ENCODE measurements at regions not wholly inside any gene's neighbourhood (a gene's known extent, or its start where the extent isn't known, plus 50 kb on each side); places are given as distances from the start of the nearest gene placed in this dataset.
"Not testable (repeated sequence)": the region's sequence is repeated elsewhere in the genome, so short reads cannot be mapped to it uniquely, and the experiment has no call there.

DNA sequence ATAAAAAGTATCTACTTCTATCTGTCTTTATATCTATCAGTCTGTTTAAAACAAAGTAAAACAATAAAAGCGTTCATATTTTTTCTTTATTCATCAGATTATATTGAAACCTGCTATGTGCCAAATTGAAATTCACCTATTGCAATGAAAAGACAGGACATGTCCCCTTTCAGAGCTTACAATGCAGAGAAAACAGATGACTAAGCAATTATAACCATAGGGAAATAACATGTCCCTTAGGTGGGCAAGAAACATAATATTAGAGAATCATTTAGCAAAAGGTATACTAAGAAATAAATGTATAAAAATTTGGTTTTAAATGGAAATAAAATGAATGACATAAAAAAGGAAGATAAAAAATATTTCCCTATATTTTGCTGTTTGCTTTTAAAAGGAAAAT is 1421.3 kb downstream of the FSCB start (continued):
- TF ChIP-seq, protein P1, sequence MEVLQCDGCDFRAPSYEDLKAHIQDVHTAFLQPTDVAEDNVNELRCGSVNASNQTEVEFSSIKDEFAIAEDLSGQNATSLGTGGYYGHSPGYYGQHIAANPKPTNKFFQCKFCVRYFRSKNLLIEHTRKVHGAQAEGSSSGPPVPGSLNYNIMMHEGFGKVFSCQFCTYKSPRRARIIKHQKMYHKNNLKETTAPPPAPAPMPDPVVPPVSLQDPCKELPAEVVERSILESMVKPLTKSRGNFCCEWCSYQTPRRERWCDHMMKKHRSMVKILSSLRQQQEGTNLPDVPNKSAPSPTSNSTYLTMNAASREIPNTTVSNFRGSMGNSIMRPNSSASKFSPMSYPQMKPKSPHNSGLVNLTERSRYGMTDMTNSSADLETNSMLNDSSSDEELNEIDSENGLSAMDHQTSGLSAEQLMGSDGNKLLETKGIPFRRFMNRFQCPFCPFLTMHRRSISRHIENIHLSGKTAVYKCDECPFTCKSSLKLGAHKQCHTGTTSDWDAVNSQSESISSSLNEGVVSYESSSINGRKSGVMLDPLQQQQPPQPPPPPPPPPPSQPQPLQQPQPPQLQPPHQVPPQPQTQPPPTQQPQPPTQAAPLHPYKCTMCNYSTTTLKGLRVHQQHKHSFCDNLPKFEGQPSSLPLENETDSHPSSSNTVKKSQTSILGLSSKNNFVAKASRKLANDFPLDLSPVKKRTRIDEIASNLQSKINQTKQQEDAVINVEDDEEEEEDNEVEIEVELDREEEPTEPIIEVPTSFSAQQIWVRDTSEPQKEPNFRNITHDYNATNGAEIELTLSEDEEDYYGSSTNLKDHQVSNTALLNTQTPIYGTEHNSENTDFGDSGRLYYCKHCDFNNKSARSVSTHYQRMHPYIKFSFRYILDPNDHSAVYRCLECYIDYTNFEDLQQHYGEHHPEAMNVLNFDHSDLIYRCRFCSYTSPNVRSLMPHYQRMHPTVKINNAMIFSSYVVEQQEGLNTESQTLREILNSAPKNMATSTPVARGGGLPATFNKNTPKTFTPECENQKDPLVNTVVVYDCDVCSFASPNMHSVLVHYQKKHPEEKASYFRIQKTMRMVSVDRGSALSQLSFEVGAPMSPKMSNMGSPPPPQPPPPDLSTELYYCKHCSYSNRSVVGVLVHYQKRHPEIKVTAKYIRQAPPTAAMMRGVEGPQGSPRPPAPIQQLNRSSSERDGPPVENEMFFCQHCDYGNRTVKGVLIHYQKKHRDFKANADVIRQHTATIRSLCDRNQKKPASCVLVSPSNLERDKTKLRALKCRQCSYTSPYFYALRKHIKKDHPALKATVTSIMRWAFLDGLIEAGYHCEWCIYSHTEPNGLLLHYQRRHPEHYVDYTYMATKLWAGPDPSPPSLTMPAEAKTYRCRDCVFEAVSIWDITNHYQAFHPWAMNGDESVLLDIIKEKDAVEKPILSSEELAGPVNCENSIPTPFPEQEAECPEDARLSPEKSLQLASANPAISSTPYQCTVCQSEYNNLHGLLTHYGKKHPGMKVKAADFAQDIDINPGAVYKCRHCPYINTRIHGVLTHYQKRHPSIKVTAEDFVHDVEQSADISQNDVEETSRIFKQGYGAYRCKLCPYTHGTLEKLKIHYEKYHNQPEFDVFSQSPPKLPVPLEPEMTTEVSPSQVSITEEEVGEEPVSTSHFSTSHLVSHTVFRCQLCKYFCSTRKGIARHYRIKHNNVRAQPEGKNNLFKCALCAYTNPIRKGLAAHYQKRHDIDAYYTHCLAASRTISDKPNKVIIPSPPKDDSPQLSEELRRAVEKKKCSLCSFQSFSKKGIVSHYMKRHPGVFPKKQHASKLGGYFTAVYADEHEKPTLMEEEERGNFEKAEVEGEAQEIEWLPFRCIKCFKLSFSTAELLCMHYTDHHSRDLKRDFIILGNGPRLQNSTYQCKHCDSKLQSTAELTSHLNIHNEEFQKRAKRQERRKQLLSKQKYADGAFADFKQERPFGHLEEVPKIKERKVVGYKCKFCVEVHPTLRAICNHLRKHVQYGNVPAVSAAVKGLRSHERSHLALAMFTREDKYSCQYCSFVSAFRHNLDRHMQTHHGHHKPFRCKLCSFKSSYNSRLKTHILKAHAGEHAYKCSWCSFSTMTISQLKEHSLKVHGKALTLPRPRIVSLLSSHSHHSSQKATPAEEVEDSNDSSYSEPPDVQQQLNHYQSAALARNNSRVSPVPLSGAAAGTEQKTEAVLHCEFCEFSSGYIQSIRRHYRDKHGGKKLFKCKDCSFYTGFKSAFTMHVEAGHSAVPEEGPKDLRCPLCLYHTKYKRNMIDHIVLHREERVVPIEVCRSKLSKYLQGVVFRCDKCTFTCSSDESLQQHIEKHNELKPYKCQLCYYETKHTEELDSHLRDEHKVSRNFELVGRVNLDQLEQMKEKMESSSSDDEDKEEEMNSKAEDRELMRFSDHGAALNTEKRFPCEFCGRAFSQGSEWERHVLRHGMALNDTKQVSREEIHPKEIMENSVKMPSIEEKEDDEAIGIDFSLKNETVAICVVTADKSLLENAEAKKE (CRISPR knock-in tag; IDR thresholded peaks at IDR 0.05), result no peak
- no peak for TF ChIP-seq POLR2AphosphoS5 (IDR thresholded peaks at IDR 0.05; ENCODE audit: low read depth)
- TF ChIP-seq, protein P2, sequence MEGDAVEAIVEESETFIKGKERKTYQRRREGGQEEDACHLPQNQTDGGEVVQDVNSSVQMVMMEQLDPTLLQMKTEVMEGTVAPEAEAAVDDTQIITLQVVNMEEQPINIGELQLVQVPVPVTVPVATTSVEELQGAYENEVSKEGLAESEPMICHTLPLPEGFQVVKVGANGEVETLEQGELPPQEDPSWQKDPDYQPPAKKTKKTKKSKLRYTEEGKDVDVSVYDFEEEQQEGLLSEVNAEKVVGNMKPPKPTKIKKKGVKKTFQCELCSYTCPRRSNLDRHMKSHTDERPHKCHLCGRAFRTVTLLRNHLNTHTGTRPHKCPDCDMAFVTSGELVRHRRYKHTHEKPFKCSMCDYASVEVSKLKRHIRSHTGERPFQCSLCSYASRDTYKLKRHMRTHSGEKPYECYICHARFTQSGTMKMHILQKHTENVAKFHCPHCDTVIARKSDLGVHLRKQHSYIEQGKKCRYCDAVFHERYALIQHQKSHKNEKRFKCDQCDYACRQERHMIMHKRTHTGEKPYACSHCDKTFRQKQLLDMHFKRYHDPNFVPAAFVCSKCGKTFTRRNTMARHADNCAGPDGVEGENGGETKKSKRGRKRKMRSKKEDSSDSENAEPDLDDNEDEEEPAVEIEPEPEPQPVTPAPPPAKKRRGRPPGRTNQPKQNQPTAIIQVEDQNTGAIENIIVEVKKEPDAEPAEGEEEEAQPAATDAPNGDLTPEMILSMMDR (conservative IDR thresholded peaks at IDR 0.05; ENCODE audit: low read depth in 2 of 2), result no peak

DNA sequence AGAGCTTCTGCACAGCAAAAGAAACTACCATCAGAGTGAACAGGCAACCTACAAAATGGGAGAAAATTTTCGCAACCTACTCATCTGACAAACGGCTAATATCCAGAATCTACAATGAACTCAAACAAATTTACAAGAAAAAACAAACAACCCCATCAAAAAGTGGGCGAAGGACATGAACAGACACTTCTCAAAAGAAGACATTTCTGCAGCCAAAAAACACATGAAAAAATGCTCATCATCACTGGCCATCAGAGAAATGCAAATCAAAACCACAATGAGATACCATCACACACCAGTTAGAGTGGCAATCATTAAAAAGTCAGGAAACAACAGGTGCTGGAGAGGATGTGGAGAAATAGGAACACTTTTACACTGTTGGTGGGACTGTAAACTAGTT is 1439.7 kb downstream of the FSCB start:
- not testable (repeated sequence) for H4K20me1 ChIP-seq (replicated peaks; ENCODE audit: insufficient read depth); H3K4me1 ChIP-seq (ENCODE audit: insufficient read depth); H3K4me3 ChIP-seq; H3K79me2 ChIP-seq (replicated peaks; ENCODE audit: insufficient read depth); H3K36me3 Mint-ChIP-seq (ENCODE audit: low read depth); H3K27me3 Mint-ChIP-seq (ENCODE audit: insufficient read depth, low read depth, poor library complexity); ATAC-seq; H2AFZ ChIP-seq; H3F3A ChIP-seq (replicated peaks; ENCODE audit: low read depth); H3K9me2 ChIP-seq (ENCODE audit: insufficient read depth); H3K27ac ChIP-seq (ENCODE audit: low read depth); H3K4me2 ChIP-seq; H3K27me3 ChIP-seq (ENCODE audit: insufficient read depth); H3K36me3 ChIP-seq (ENCODE audit: insufficient read depth); H3K27ac Mint-ChIP-seq; H3K4me1 Mint-ChIP-seq; H3K9me3 Mint-ChIP-seq; DNase-seq (ENCODE audit: low spot score); H3K4me3 Mint-ChIP-seq

All from GM23338 (cell line).